HG03159 (cell line): ENCODE measurements at regions not wholly inside any gene's neighbourhood (a gene's known extent, or its start where the extent isn't known, plus 50 kb on each side); places are given as distances from the start of the nearest gene placed in this dataset.
"Not testable (repeated sequence)": the region's sequence is repeated elsewhere in the genome, so short reads cannot be mapped to it uniquely, and the experiment has no call there.

Experiments used
- ATAC-seq: cut with Tn5 transposase; IDR thresholded peaks from one replicate; pipeline ENCODE4 v1.9.1; 2021; ENCODE audit warnings: mild to moderate bottlenecking, moderate library complexity; ENCODE audit not compliant: unreplicated experiment

DNA sequence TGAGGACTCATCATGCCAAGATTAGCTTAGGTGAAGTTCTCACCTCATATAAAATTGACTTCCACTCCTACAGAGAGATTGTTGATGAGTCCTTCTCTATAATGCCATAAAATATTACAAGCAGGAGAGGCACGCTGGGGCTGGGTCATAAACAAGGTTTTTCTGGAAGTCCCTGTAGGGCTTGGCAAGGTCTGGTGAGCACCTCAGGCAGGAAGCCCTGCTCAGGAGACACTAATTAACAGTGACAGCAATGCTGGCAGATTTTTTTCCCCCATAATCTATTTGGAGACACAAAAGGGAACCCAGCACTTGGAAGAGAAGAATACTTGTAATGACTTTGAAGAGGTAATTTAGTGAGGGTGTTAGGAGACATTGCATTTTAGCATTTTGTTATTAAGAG lies 118.7 kb downstream of the DIRAS2 start:
- ATAC-seq: no peak

DNA sequence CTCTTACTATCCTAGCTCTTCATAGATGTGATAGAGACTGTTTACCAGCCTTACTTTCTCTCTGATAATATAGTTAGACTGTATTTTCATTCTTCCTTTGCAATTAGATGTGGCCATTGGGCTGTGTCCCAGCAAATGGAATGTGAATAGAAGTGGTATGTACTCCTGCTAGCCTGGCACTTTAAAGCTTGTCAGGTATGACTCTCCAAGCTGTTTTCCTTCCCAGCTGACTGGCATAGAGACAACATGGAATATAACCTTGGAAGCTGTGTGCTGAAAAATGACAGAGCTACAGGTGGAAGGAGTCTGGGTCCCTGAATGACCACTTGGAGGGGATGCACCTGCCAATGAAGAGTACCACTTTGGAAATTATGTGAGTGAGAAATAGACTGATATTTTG lies 116.2 kb downstream of the DIRAS2 start:
- ATAC-seq: no peak

DNA sequence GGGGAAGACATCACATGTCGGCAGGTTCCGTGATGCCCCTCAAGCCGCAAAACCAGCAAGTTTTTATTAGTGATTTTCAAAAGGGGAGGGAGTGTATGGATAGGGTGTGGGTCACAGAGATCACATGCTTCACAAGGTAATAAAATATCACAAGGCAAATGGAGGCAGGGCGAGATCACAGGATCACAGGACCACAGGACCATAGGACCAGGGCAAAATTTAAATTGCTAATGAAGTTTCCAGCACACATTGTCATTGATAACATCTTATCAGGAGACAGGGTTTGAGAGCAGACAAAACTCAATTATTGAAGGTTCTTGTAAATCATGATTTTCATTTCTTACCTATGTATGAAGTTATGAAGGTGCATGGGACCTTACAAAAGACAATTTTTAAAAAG lies 106.5 kb downstream of the DIRAS2 start:
- not testable (repeated sequence) for ATAC-seq

DNA sequence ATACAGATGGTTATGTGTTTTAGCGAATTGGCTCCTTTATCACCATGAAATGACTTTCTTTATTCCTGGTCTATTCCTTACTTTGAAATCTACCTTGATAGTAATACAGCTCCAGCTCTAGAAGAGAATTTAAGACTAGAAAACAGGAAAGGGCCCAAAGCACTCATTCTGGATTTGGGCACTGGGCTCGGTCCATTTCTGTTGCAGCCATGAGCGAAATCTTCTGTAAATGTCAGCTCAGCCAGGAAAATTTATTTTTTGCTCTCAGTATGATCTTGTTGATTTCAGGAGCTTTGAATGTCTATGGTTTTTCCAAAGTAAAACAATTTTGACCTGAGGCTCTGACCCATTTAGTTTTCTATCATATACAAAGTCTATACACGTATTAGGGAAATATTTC lies 104.1 kb downstream of the DIRAS2 start:
- ATAC-seq: no peak

DNA sequence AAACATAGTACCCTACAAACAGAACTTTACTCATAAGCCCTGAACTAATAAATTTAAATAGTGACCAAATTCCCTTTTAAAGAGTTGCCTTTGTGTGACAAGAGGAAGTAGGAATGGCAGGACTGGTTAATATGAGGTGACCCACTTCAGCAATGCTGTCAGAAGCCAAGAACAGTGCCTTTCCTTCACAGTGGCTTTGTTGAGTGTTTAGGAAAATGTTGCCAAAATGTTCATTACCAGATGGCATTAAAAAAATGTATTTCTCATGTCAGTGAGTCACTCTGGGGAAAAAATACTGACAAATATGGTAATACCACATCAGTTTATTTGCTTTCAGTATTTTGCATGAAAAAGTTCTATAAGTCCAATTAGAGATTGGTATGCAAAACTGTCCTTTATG lies 103.3 kb downstream of the DIRAS2 start:
- ATAC-seq: no peak

DNA sequence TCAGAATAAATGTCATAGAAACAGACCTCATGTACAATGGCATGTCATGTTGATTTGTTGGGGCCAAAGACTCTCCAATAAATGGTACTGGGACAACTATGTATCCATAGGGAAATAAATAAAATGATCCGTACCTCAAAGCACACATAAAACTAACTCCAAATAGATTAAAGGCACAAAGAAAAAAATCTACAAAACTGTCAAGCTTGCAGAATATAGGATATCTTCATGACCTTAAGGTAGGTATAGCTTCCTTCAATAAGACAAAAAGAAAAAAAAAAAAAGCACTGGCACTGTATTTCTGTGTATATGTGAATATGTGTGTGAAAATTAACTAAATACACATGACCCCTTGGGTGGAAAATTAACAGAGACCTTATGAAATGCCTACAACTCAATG lies 101.9 kb downstream of the DIRAS2 start:
- ATAC-seq: no peak

DNA sequence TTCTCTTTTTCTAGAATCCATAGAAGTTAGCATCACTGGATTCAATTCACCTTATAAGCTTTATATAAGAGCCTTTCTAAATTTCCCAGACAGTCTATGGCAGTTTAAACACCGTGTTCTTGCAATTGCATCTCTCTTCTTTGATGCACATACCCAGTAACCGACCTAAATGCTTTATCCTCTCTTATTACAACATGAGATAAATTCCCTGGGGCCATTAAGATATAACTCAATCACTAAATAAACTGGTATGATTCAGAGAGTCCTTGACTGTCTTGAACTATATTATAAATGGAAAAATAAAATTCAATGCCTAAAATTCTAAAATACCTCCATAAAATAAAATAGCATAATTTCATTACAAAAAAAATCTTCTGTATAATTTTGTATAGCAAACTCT lies 98.1 kb downstream of the DIRAS2 start:
- ATAC-seq: no peak

DNA sequence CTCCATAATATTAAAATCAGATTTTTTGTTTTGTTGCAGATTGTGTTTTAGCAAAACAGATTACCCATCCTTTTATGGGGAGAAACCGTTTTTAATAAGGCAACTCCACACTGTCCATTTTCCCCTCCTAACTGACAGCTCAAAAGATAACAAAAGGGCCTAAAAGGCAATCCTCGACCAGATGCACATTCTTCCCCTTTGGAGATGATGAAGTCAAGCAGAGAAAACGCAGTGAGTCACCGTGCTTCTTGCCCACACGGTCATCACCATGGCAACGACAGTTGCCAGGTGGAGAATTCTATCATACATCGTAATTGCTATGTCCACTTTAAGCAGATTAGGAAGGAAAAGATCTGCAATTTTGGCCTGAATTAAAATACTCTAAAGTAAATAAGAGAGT lies 96.4 kb downstream of the DIRAS2 start:
- ATAC-seq: no peak

DNA sequence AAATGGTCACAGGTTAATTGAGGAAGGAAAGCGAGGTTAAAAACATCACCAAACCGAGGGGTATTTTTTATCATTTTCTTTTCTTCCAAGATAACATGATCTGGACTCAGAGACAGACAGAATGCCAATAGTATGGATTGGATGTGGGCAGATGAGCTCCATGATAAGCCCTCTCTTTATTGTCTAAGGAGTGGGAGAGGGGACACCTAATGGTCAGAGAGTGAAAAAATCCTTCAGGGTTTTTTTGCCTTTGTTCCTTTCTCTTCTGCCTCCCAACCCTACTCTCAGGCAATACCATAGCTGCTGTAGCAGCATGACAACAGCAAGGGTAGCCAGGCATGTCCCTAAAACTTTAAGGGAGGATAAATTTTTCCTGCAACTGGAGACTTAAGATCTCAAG lies 94.7 kb downstream of the DIRAS2 start:
- ATAC-seq: no peak

DNA sequence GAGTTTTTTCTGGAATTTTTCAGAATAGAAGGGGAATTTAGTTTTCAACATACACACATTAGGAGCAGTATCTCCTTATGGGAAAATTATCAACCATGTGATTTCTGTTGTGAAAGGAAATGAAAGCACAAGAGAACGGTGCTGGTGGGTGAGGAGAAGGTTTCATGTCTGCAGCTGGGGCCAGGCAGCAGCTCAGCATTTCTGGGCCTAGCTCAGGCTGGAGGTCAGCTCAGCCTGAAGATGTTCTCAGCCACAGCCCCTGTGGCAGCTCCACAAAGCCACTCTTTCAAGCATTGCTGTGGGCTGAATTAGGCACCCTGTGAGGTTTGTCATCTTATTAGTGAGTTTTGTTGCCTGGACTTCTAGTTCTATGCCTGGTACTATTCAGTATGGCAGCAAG lies 90.3 kb downstream of the DIRAS2 start:
- ATAC-seq: no peak

DNA sequence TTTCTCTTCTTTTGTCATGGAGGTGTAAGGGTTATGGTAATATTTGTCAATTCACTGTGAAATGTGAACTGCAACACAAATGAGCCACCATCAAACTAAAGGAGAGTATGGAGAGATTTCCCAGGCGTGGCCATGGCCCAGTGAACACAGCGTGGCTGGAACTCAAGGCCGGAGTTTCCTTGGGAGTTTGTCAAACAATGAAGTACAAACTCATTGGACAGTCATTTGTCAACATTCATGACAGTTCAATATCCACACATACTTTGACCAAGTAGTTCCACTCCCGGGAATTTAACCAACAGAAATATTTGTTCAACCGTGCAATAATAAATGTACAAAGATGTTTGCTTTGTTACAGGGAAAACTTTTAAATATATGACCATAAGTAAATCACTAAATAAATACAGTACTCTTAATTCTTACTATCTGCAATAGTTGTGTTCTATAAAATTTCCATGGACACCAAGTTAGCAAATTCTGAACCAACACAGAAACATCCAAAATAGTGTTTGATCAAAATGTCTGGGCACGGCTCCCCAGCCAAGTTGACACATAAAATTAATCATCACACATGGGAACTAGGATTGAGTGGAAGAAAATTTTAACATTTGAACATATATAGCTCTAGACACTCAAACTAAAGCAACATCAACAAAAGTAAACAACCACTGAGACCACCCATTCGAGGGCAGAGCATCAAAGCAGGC lies 87.1 kb downstream of the DIRAS2 start:
- no peak for ATAC-seq

DNA sequence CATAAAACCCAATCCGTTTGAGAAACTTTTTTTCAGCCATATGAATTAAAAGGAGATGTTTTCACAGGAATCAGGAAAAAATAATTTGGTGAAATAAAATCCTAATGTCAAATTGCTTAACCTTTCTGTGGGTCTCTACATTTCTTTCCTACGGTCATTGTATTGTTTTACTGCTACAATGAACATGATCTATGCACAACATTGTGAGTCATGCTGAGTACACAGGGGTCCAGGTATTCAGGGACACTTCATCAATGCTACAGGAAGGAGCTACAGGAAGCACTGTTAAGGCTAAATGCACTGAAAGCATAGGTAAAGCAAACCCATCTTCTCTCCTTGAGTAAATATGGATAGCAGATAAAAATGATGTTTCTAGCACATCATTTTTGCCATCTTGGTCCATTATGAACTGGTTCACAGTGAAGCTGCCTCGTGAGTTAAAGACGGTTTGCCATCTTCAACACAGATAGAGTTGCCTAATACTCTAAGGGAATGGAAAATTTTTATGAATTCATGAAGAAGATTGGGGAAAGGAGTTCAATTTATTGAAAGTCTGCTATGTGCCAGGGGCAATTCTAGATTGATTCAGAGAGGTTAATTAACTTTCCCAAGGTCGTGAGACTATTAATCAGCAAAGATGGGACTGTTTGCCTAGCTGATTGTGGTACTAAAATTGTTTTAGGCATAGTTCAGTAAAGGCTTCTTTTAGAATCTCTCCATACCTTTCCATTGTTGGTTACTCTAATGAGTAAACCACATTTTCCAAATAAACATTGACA lies 85.5 kb downstream of the DIRAS2 start:
- ATAC-seq: no peak

DNA sequence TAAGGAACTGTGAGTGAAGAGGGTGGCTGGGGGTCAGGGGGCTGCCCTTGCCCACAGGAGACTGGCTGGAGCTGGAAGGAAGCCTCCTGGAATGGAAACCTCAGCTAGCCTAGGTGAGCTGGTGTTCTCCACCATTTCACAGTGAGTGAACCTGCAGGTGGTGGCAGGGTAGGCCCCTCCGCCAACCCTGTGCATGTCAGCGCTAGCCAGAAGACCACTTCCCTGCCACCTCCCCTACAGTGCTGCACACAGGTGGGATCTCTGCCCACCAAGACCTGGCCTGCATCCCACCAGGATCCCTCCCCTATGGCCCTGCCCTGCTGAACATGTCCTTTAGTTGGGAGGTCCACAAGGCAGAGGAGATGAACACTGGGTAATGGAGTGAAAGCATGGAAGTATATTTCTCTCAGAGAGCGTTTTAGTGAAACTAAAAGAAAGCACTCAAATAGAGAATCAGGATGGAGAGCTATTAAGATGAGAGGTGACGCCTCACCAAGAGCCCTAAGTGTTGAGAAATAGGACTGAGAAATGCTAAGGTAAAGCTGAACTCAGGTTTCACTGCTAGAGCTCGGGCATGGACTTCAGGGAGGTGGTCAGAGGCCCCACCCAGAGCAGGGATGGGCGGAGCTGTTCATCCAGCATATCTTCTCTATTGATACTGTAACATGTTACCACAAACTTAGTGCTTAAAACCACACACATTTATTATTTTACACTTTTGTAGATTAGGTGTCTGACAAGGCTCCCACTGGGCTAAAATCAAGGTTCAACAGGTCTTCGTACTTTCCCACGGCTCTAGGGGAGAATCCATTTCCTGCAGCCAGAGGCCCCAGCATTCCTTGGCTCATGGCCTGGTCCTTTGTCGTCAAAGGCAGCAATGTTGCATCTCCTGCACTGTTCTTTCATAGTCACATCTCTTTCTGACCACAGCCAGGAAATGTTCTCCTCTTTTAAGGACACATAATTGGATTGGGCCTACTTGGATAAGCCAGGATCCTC lies 83.2 kb downstream of the DIRAS2 start:
- ATAC-seq: no peak
